T-cell (primary cell): ENCODE measurements at regions not wholly inside any gene's neighbourhood (a gene's known extent, or its start where the extent isn't known, plus 50 kb on each side); places are given as distances from the start of the nearest gene placed in this dataset.

Source experiments
- ATAC-seq, 4 experiments: fragments of 200-7000 bp in 3 of 4; fragments of 150-1000 bp in 1 of 4; cut with Tn5 transposase; replicated peaks in 1 of 4; 1 replicate in 3 of 4; 2 replicates in 1 of 4; pipeline ENCODE4 v1.10.0; 2021; ENCODE audit warnings: moderate library complexity in 3 of 4, mild to moderate bottlenecking in 2 of 4, moderate number of reproducible peaks in 1 of 4
- CTCF ChIA-PET, 2 donors: fragments of 300-600 bp; sonication (Branson Sonifier 250); formaldehyde crosslinking; loops; one replicate each; lab custom pipeline; 2022; ENCODE audit warnings: antibody characterized with exemption in 2 of 2; lab: Charles Lee
- POLR2A ChIA-PET, 2 donors: fragments of 300-600 bp; sonication (Branson Sonifier 250); formaldehyde crosslinking; loops; one replicate each; lab custom pipeline; 2022; ENCODE audit warnings: antibody characterized with exemption in 2 of 2; lab: Charles Lee
- DNase-seq, 35 experiments: peaks; one replicate each; pipeline versions ENCODE4 v3.0.0 to v3.0.0-alpha.2; 2013 to 2023
- H3K27ac ChIP-seq: one replicate; pipeline ENCODE4 v1.5.1; 2013; ENCODE audit warnings: low read length
- H3K27me3 ChIP-seq, 2 experiments: replicated peaks in 1 of 2; 1 replicate in 1 of 2; 2 replicates in 1 of 2; pipeline versions ENCODE4 v1.6.1 to v1.7.0; 2013; ENCODE audit warnings: low read length in 1 of 2, mixed read lengths in 1 of 2; ENCODE audit not compliant: control insufficient read depth in 2 of 2, insufficient read depth in 2 of 2; ENCODE audit errors: extremely low read depth in 1 of 2
- H3K36me3 ChIP-seq, 2 donors: 1 replicate in 1 of 2; 2 replicates in 1 of 2; pipeline versions ENCODE4 v1.6.1 to v1.7.0; 2013; ENCODE audit warnings: low read length in 1 of 2; ENCODE audit not compliant: control insufficient read depth in 2 of 2, insufficient read depth in 1 of 2; ENCODE audit errors: extremely low read depth in 1 of 2
- H3K4me1 ChIP-seq, 2 experiments: 1 replicate in 1 of 2; 2 replicates in 1 of 2; pipeline versions ENCODE4 v1.6.1 to v1.7.0; 2013; ENCODE audit warnings: low read length in 2 of 2, mixed read lengths in 1 of 2; ENCODE audit not compliant: insufficient read depth in 2 of 2, control insufficient read depth in 1 of 2; ENCODE audit errors: extremely low read depth in 1 of 2
- H3K4me3 ChIP-seq, 2 donors: 1 replicate in 1 of 2; 2 replicates in 1 of 2; pipeline versions ENCODE4 v1.5.1 to v1.7.0; 2013; ENCODE audit warnings: mild to moderate bottlenecking in 2 of 2, low read length in 1 of 2, moderate library complexity in 1 of 2; ENCODE audit not compliant: control insufficient read depth in 1 of 2; ENCODE audit errors: extremely low read depth in 1 of 2
- H3K9me3 ChIP-seq: 2 replicates; pipeline ENCODE4 v1.7.0; 2013
- H3K27ac Mint-ChIP-seq, 2 donors: one replicate each; pipeline ENCODE4 v1.8.0; 2020 to 2021; ENCODE audit warnings: mild to moderate bottlenecking in 2 of 2, mixed read lengths in 2 of 2
- H3K27me3 Mint-ChIP-seq, 2 donors: one replicate each; pipeline ENCODE4 v1.8.0; 2021 to 2022; ENCODE audit warnings: mixed read lengths in 2 of 2
- H3K36me3 Mint-ChIP-seq: one replicate; pipeline ENCODE4 v1.8.0; 2021; ENCODE audit warnings: mixed read lengths
- H3K4me1 Mint-ChIP-seq, 3 donors: one replicate each; pipeline ENCODE4 v1.8.0; 2020 to 2022; ENCODE audit warnings: mixed read lengths in 3 of 3, mild to moderate bottlenecking in 1 of 3
- H3K4me3 Mint-ChIP-seq, 3 donors: one replicate each; pipeline ENCODE4 v1.8.0; 2020 to 2022; ENCODE audit warnings: mild to moderate bottlenecking in 3 of 3, mixed read lengths in 3 of 3, moderate library complexity in 3 of 3
- H3K9me3 Mint-ChIP-seq, 3 donors: one replicate each; pipeline ENCODE4 v1.8.0; 2020 to 2022; ENCODE audit warnings: mixed read lengths in 3 of 3
- WGBS: methylation state at CpG from one replicate; pipeline ENCODE4 v1.1.5; 2013; ENCODE audit warnings: missing lambda C conversion rate; ENCODE audit not compliant: insufficient coverage; 5-methylcytosine and 5-hydroxymethylcytosine counted together

- DNase-seq: no peak
- ChIA-PET CTCF (no interaction called here), POLR2A (interaction anchor here in 1 of 2 donors (0.5 kb wide), 1 partner anchor 9 kb away, joined by 3 read pairs; no protein-coding TSS in a partner anchor)
- Mint-ChIP-seq H3K9me3 (peaks cover 21 to 33% (median 26%) of the 10 kb centered on the region in 3 donors), H3K27me3 (no peaks in the 10 kb centered on the region), H3K27ac (no peak overlapping the region), H3K4me3 (no peak overlapping the region), H3K36me3 (no peaks in the 10 kb centered on the region), H3K4me1 (no peaks in the 10 kb centered on the region)
- Histone ChIP-seq H3K27ac (no peak overlapping the region), H3K4me3 (no peak overlapping the region), H3K9me3 (no peaks in the 10 kb centered on the region), H3K36me3 (no peaks in the 10 kb centered on the region), H3K4me1 (no peaks in the 10 kb centered on the region), H3K27me3 (no peaks in the 10 kb centered on the region)
- WGBS: no CpG with 5 or more reads among the region's 1 CpG
- ATAC-seq: no peak
Observed at GRCh38 chr7:86248977-86249376, 394.7 kb upstream of the GRM3 start.

- no peak overlapping the region for H3K27ac Mint-ChIP-seq
- no peaks in the 10 kb centered on the region for H3K4me1 Mint-ChIP-seq
- H3K36me3 ChIP-seq: no peaks in the 10 kb centered on the region
- ChIA-PET POLR2A (no interaction called here), CTCF (no interaction called here)
- peaks cover 9 to 24% (median 11%) of the 10 kb centered on the region in 3 donors for H3K9me3 Mint-ChIP-seq
- H3K9me3 ChIP-seq: no peaks in the 10 kb centered on the region
- H3K27me3 ChIP-seq: no peaks in the 10 kb centered on the region
- H3K36me3 Mint-ChIP-seq: no peaks in the 10 kb centered on the region
- no peak overlapping the region for H3K4me3 Mint-ChIP-seq
- H3K27ac ChIP-seq: no peak overlapping the region
- DNase-seq (no peak), ATAC-seq (no peak)
- no CpG with 5 or more reads among the region's 1 CpG for WGBS
- H3K4me1 ChIP-seq: no peaks in the 10 kb centered on the region
- no peak overlapping the region for H3K4me3 ChIP-seq
- H3K27me3 Mint-ChIP-seq: no peaks in the 10 kb centered on the region
Observed at GRCh38 chr7:86243171-86243570, 400.5 kb upstream of the GRM3 start.

DNA sequence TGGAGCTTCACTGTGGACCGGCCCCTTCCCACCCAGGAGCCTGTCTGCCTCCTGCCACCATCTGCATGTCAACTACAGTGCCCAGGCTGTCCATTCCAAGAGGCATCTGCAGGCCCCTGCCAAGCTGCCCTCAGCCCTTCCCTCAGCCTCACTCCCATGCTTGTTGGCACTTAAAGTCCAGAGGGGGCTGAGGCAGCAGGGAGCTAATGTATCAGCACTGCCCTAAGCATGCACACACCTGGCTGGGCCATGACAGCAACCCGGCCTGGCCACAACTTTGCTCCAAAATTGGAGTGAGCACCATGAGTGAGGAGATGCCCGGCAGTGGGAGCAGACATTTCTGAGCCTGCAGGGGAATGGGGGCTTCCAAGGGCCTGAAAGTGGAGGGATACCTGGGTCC lies 417.5 kb upstream of the GRM3 start:
- no peak overlapping the region for H3K4me3 Mint-ChIP-seq
- H3K27me3 Mint-ChIP-seq: no peaks in the 10 kb centered on the region
- Histone ChIP-seq H3K4me1 (no peaks in the 10 kb centered on the region), H3K9me3 (no peaks in the 10 kb centered on the region), H3K27ac (no peak overlapping the region), H3K36me3 (no peaks in the 10 kb centered on the region), H3K4me3 (no peak overlapping the region), H3K27me3 (peaks cover 0 to 2% of the 10 kb centered on the region in 2 experiments)
- no peaks in the 10 kb centered on the region for H3K4me1 Mint-ChIP-seq
- 83% methylated on average over 3 of the region's 3 CpGs for WGBS
- H3K27ac Mint-ChIP-seq: no peak overlapping the region
- ChIA-PET POLR2A (no interaction called here), CTCF (no interaction called here)
- ATAC-seq (no peak), DNase-seq (no peak)
- H3K36me3 Mint-ChIP-seq: no peaks in the 10 kb centered on the region
- H3K9me3 Mint-ChIP-seq: peaks cover 11 to 25% (median 14%) of the 10 kb centered on the region in 3 donors

DNA sequence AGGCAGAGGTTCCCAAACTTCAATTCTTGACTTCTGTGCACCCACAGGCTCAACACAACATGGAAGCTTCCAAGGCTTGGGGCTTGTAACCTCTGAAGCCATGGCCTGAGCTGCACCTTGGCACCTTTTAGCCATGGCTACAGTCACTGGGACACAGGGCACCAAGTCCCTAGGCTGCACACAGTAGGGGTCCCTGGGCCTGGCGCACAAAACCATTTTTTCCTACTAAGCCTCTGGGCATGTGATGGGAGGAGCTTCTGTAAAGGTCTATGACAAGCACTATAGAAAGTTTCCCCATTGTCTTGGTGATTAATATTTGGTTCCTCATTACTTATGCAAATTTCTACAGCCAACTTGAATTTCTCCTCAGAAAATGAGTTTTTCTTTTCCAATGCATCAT lies 420.9 kb upstream of the GRM3 start:
- no CpG with 5 or more reads among the region's 1 CpG for WGBS
- ChIA-PET CTCF (no interaction called here), POLR2A (no interaction called here)
- Histone ChIP-seq H3K36me3 (no peaks in the 10 kb centered on the region), H3K9me3 (no peaks in the 10 kb centered on the region), H3K4me3 (no peak overlapping the region), H3K4me1 (no peaks in the 10 kb centered on the region), H3K27ac (no peak overlapping the region), H3K27me3 (peaks cover 0 to 2% of the 10 kb centered on the region in 2 experiments)
- Mint-ChIP-seq H3K36me3 (no peaks in the 10 kb centered on the region), H3K4me3 (no peak overlapping the region), H3K27ac (no peak overlapping the region), H3K4me1 (no peaks in the 10 kb centered on the region), H3K27me3 (no peaks in the 10 kb centered on the region), H3K9me3 (peaks cover 9 to 18% (median 12%) of the 10 kb centered on the region in 3 donors)
- ATAC-seq (no peak), DNase-seq (no peak)

DNA sequence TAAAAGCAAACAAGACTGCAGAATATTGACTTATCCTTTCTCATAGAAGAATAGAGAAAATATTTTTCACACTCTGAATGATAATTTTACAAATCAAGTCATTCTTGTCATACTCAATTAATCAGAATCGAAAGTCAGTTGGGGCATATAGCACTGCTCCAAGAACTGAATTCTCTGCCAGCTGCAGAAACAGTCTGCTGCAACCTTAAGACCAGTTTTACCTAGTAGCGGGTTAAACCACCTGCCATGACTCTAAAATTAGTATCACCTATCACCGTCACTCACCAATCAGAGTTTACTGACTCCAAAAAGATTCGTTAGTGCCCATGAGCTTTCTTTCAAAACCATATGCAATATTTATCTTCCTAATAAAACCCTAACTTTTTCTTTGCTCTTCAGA lies 429.0 kb upstream of the GRM3 start:
- 77% methylated on average over 3 of the region's 4 CpGs for WGBS
- Mint-ChIP-seq H3K4me1 (no peaks in the 10 kb centered on the region), H3K4me3 (no peak overlapping the region)

GRCh38 chr7:86212976-86213375 lies 430.7 kb upstream of the GRM3 start:
- Mint-ChIP-seq H3K36me3 (no peaks in the 10 kb centered on the region), H3K27ac (no peak overlapping the region), H3K4me3 (no peak overlapping the region), H3K4me1 (no peaks in the 10 kb centered on the region), H3K9me3 (peaks cover 0 to 3% (median 2%) of the 10 kb centered on the region in 3 donors), H3K27me3 (no peaks in the 10 kb centered on the region)
- ChIA-PET CTCF (no interaction called here), POLR2A (no interaction called here)
- DNase-seq: no peak
- no peak overlapping the region for H3K27ac ChIP-seq
- no peaks in the 10 kb centered on the region for H3K27me3 ChIP-seq
- WGBS: 92% methylated on average over 2 of the region's 2 CpGs
- H3K4me3 ChIP-seq: no peak overlapping the region
- H3K4me1 ChIP-seq: no peaks in the 10 kb centered on the region
- H3K9me3 ChIP-seq: no peaks in the 10 kb centered on the region
- ATAC-seq: no peak
- no peaks in the 10 kb centered on the region for H3K36me3 ChIP-seq

More for the DNA sequence above, 429.0 kb upstream of the GRM3 start:
- ATAC-seq (no peak), DNase-seq (no peak)
- Histone ChIP-seq H3K27me3 (no peaks in the 10 kb centered on the region), H3K9me3 (no peaks in the 10 kb centered on the region), H3K27ac (no peak overlapping the region), H3K36me3 (no peaks in the 10 kb centered on the region), H3K4me3 (no peak overlapping the region), H3K4me1 (no peaks in the 10 kb centered on the region)
- no peaks in the 10 kb centered on the region for H3K36me3 Mint-ChIP-seq
- ChIA-PET CTCF (no interaction called here), POLR2A (no interaction called here)
- H3K27ac Mint-ChIP-seq: no peak overlapping the region
- H3K27me3 Mint-ChIP-seq: no peaks in the 10 kb centered on the region
- H3K9me3 Mint-ChIP-seq: peaks cover 0 to 2% (median 2%) of the 10 kb centered on the region in 3 donors

DNA sequence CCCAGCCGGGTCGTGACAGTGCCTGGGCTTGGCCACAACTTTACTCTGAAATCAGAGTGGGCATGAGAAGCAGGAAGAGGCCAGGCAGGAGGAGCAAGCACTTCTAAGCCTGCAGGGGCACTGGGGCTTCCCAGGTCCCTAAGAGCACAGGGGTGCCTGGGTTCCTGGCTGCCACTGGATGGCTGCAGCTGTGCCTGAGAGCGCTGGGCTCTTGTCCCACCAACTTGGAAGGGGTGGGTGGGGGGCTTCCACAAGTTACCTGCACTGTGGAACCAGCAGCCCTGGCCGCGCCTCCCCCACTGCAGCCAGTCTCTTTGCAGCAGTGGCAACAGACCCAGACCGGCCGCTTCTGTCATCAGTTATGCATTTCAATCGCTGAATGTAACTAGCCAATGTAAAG lies 434.7 kb upstream of the GRM3 start:
- Histone ChIP-seq H3K4me1 (no peaks in the 10 kb centered on the region), H3K27ac (no peak overlapping the region), H3K27me3 (no peaks in the 10 kb centered on the region), H3K36me3 (no peaks in the 10 kb centered on the region), H3K4me3 (no peak overlapping the region), H3K9me3 (no peaks in the 10 kb centered on the region)
- no peak for ATAC-seq
- Mint-ChIP-seq H3K36me3 (no peaks in the 10 kb centered on the region), H3K27ac (no peak overlapping the region), H3K9me3 (peaks cover 0 to 6% (median 3%) of the 10 kb centered on the region in 3 donors), H3K4me3 (no peak overlapping the region), H3K4me1 (no peaks in the 10 kb centered on the region), H3K27me3 (no peaks in the 10 kb centered on the region)
- WGBS: 84% methylated on average over 3 of the region's 8 CpGs
- no peak for DNase-seq
- ChIA-PET CTCF (interaction anchor here in 1 of 2 donors (1.3 kb wide), 1 partner anchor 12 kb away, joined by 3 read pairs; no protein-coding TSS in a partner anchor), POLR2A (no interaction called here)
